A673 (cell line): ENCODE measurements at regions not wholly inside any gene's neighbourhood (a gene's known extent, or its start where the extent isn't known, plus 50 kb on each side); places are given as distances from the start of the nearest gene placed in this dataset.

Source experiments
- BruUV-seq: library from RNA; stranded (reverse); fragments of 400-500 nt; replicated peaks from 2 replicates; lab custom pipeline; 2021; lab: Mats Ljungman, UMichigan
- CTCF ChIA-PET: fragments of 300-600 bp; sonication (Branson Sonifier 250); formaldehyde crosslinking; loops from one replicate; lab custom pipeline; 2022; ENCODE audit warnings: antibody characterized with exemption; lab: Charles Lee
- POLR2A ChIA-PET: fragments of 300-600 bp; sonication (Branson Sonifier 250); formaldehyde crosslinking; loops from one replicate; lab custom pipeline; 2022; ENCODE audit warnings: antibody characterized with exemption; ENCODE audit not compliant: low non-redundant PET; lab: Charles Lee
- DNase-seq: peaks from one replicate; pipeline ENCODE4 v3.0.0-alpha.2; 2015; ENCODE audit warnings: low spot score
- H3K27ac ChIP-seq: fragments of 200-600 bp; sonication (generic); 2 replicates; pipeline ENCODE4 v1.5.1; 2016; ENCODE audit warnings: mixed run types, low read depth, mild to moderate bottlenecking, mixed read lengths, antibody characterized with exemption, low read length; ENCODE audit not compliant: poor library complexity, severe bottlenecking
- H3K27me3 ChIP-seq: fragments of 200-600 bp; sonication (generic); replicated peaks from 2 replicates; pipeline ENCODE4 v1.6.1; 2017; ENCODE audit warnings: mixed run types, low read depth, mild to moderate bottlenecking, mixed read lengths, antibody characterized with exemption, low read length; ENCODE audit not compliant: insufficient read depth, poor library complexity
- H3K36me3 ChIP-seq: fragments of 200-600 bp; sonication (generic); 2 replicates; pipeline ENCODE4 v1.6.1; 2016; ENCODE audit warnings: mixed run types, mild to moderate bottlenecking, mixed read lengths, antibody characterized with exemption, low read length; ENCODE audit not compliant: insufficient read depth, poor library complexity, severe bottlenecking
- H3K4me1 ChIP-seq: fragments of 200-600 bp; sonication (generic); 2 replicates; pipeline ENCODE4 v1.6.1; 2017; ENCODE audit warnings: mixed run types, mild to moderate bottlenecking, mixed read lengths, antibody characterized with exemption, low read length; ENCODE audit not compliant: insufficient read depth, poor library complexity, severe bottlenecking
- H3K4me3 ChIP-seq: fragments of 200-600 bp; sonication (generic); 2 replicates; pipeline ENCODE4 v1.5.1; 2016; ENCODE audit warnings: low read depth, mixed run types, mild to moderate bottlenecking, mixed read lengths, low read length; ENCODE audit not compliant: poor library complexity, severe bottlenecking
- H3K9me3 ChIP-seq: fragments of 200-600 bp; sonication (generic); 2 replicates; pipeline ENCODE4 v1.6.1; 2016; ENCODE audit warnings: mixed run types, low read depth, mild to moderate bottlenecking, mixed read lengths, antibody characterized with exemption, low read length; ENCODE audit not compliant: poor library complexity, severe bottlenecking
- EZH2 ChIP-seq: fragments of 200-600 bp; sonication (generic); IDR thresholded peaks from 2 replicates; pipeline ENCODE4 v1.6.1; 2017; ENCODE audit warnings: borderline replicate concordance, low read depth, mild to moderate bottlenecking, mixed read lengths, antibody characterized with exemption, low read length; ENCODE audit not compliant: poor library complexity, severe bottlenecking
- intact Hi-C: fragments of 100-400 bp; cut with micrococcal nuclease; formaldehyde crosslinking; loops from one replicate; pipeline ENCODE4 v1.10.0; 2022; ENCODE audit not compliant: unreplicated experiment
- TF ChIP-seq, protein P1 (sequence below): fragments of 300-800, 200-600 bp; sonication (generic); conservative IDR thresholded peaks from 2 replicates; pipeline ENCODE4 v1.5.1; 2017; ENCODE audit warnings: low read depth, mild to moderate bottlenecking, antibody characterized with exemption, low read length, moderate library complexity, mixed read lengths

DNA sequence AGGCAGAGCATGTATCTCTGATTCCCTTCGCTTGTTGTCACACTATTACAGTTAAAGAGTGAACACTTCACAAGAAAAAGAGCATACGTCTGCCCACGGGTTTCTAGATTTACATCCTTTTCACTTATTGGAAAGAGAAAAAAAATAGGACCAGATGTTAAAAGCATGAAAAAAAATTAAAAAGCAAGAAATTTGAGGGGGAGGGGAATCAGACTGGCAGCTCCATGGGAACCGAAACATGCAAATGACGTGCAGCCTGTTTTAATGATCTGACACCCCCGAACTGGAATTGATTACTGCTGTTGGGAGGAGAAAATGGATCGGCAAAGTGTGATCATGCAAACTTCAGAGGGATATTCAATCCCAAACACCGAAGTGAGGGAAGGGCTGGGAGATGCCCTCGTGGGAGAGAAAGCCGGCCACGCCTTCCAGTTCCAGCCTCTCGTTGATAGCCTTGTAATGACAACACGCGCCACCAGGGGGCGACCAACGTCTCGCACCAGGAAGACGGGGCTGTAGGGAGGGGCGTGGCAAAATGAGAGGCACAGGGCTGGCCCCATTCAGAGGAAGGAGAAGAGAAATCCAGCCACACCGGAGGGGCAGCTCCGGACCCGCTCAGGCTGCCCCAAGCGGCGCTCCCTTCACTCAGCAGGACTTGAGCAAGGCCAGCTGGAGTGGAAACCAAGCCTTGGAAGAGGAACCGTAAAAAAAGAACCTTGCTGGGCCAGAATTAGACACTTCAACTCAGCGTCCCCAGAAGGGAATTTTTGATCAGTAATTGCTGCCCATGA is 53.8 kb upstream of the SYT13 start:
- BruUV-seq = no TSS peak
- Histone ChIP-seq H3K36me3 (no peaks in the 10 kb centered on the region), H3K4me1 (peaks cover 17% of the 10 kb centered on the region), H3K27me3 (no peaks in the 10 kb centered on the region), H3K9me3 (no peaks in the 10 kb centered on the region), H3K27ac (no peak overlapping the region), H3K4me3 (peak overlapping the region; percentile 15)
- peak; percentile 98 for DNase-seq
- TF ChIP-seq, protein P1, sequence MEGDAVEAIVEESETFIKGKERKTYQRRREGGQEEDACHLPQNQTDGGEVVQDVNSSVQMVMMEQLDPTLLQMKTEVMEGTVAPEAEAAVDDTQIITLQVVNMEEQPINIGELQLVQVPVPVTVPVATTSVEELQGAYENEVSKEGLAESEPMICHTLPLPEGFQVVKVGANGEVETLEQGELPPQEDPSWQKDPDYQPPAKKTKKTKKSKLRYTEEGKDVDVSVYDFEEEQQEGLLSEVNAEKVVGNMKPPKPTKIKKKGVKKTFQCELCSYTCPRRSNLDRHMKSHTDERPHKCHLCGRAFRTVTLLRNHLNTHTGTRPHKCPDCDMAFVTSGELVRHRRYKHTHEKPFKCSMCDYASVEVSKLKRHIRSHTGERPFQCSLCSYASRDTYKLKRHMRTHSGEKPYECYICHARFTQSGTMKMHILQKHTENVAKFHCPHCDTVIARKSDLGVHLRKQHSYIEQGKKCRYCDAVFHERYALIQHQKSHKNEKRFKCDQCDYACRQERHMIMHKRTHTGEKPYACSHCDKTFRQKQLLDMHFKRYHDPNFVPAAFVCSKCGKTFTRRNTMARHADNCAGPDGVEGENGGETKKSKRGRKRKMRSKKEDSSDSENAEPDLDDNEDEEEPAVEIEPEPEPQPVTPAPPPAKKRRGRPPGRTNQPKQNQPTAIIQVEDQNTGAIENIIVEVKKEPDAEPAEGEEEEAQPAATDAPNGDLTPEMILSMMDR = peak; percentile 100
- no peak for TF ChIP-seq EZH2
- ChIA-PET CTCF (interaction anchor here (0.5 to 5.0 kb wide), 3 partner anchors 52 to 432 kb away, joined by 4 to 39 read pairs (median 11); no protein-coding TSS in a partner anchor), POLR2A (no interaction called here)
- intact Hi-C loops = loop anchor here (1.0 kb wide), 1 partner anchor 431 kb away; no protein-coding TSS in a partner anchor

DNA sequence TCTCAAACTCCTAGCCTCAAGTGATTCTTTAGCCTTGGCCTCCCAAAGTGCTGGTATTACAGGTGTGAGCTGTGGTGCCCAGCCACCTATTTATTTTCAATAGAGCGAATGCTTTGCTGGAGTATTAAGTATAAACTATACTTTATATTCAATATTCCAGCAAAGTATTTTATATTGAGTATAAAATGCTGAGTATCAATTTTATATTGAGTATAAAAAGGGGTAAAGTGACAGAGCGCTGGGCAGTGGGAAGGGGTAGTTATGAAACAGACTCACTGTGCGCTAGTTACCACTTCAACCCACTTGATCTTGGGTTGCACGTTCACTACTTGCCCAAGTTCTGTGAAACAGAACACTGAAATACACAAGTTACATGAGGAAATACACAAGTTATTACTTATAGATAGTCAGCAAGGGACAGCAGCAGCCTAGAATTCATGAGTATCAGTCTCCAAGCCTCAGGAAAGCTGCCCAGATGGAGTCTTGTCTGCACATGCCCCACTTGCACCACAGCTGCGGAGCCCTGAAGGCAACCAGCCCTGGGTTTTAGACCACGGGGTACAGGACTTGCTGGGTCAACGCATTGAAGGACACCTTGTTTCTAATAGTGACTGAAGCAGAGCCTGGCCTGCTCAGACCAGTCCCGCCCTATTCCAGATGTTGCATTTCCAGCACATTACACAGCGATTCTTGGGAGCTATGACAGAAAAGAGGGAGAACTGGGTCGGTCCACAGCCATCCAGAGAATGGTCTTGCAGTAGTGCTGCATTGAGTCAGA is 51.6 kb upstream of the SYT13 start:
- Histone ChIP-seq H3K27ac (no peak overlapping the region), H3K9me3 (no peaks in the 10 kb centered on the region), H3K4me1 (peaks cover 19% of the 10 kb centered on the region), H3K36me3 (no peaks in the 10 kb centered on the region), H3K4me3 (no peak overlapping the region), H3K27me3 (no peaks in the 10 kb centered on the region)
- BruUV-seq = no TSS peak
- POLR2A ChIA-PET = no interaction called here
- CTCF ChIA-PET = interaction anchor here (0.6 to 5.0 kb wide), 4 partner anchors 69 to 434 kb away, joined by 3 to 39 read pairs (median 9); no protein-coding TSS in a partner anchor
- intact Hi-C loops = no loop called here
- TF ChIP-seq, protein P1 = no peak
- no peak for TF ChIP-seq EZH2
- no peak for DNase-seq

DNA sequence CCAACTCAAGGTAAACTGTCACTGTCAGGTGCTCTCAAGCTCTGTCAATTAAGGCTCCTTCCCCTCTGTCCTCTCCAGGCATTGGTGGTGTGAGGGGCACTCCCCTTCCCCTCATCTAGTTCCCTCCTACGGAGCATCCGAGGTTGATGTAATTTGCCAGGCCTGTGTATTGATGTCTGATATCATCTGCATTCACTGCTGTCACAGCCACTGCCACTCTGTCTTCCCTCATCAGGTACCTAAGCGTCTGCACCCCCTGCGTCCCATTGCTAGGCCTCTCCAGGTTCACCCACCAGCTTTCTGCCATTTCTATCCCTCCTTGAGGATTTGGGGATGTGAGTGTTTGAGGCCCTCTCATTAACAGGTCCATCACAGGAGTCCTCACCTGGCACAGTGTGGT is 50.0 kb upstream of the SYT13 start:
- CTCF ChIA-PET = interaction anchor here (2.3 kb wide), 1 partner anchor 436 kb away, joined by 10 read pairs; no protein-coding TSS in a partner anchor

More for the DNA sequence above, 50.0 kb upstream of the SYT13 start:
- Histone ChIP-seq H3K27me3 (no peaks in the 10 kb centered on the region), H3K4me3 (no peak overlapping the region), H3K36me3 (no peaks in the 10 kb centered on the region), H3K27ac (no peak overlapping the region), H3K4me1 (peaks cover 19% of the 10 kb centered on the region), H3K9me3 (no peaks in the 10 kb centered on the region)
- POLR2A ChIA-PET = no interaction called here
- intact Hi-C loops = no loop called here
- no peak for TF ChIP-seq EZH2
- TF ChIP-seq, protein P1 = no peak
- no peak for DNase-seq
- BruUV-seq = no TSS peak
